ENCODE measurements at regions not wholly inside any gene's neighbourhood (a gene's known extent, or its start where the extent isn't known, plus 50 kb on each side); places are given as distances from the start of the nearest gene placed in this dataset.

DNA sequence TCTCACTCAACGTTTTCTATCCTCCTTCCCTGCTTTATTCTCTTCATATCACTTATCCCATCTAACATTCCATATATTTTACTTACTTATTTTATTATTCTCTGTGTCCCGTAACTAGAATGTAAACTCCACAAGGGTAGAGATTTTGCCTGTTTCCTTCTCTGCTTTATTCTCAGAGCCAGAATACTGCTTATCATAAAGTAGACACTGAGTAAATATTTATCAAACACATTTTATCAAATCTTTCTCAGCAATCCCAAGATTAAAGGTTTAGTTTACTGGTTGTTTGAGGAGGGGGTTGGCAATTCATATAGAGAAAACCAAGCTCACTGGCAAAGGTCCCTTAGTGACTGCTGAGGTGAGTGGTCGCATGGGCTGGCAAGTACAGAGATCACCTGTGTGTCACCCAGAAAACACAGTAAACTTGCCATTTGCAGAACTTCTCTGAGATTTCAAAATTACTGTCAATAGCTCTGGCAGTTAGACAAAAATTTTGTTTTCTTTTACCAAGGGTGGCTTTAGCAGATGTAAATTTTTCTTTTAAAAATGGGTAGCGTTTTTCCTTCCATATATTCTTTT lies 662.4 kb downstream of the UTRN start:
- Histone ChIP-seq H3K18ac (ENCODE audit: extremely low read depth, low read length) (no peak overlapping the region), H3K4ac (replicated peaks; ENCODE audit: insufficient read length, low read depth, low read length) (no peak overlapping the region), H3K4me3 (ENCODE audit: extremely low read depth in 1 of 4, insufficient read depth in 2 of 4, low read depth in 3 of 4, low read length in 4 of 4) (no peak overlapping the region), H2BK20ac (ENCODE audit: low read length) (no peak overlapping the region), H3K36me3 (ENCODE audit: control insufficient read depth in 2 of 4, insufficient read depth in 4 of 4, low read length in 3 of 4) (no peaks in the 10 kb centered on the region), H3K23ac (ENCODE audit: insufficient read length) (no peak overlapping the region), H3K56ac (replicated peaks; ENCODE audit: insufficient read length, low read depth, low read length) (no peak overlapping the region), H4K91ac (replicated peaks; ENCODE audit: insufficient read length, low read length) (no peak overlapping the region), H4K5ac (ENCODE audit: insufficient read length, low read depth, low read length) (no peak overlapping the region), H3K23me2 (ENCODE audit: low read depth, low read length) (no peaks in the 10 kb centered on the region), H3K9me3 (ENCODE audit: insufficient read depth in 2 of 2, low read depth in 1 of 2, low read length in 1 of 2) (no peaks in the 10 kb centered on the region), H3K27me3 (replicated peaks in 1 of 4; ENCODE audit: control insufficient read depth in 3 of 4, extremely low read depth in 1 of 4, insufficient read depth in 3 of 4, low read length in 3 of 4) (no peaks in the 10 kb centered on the region), H3K79me1 (ENCODE audit: low read depth, low read length) (no peaks in the 10 kb centered on the region), H2AK5ac (ENCODE audit: low read depth, low read length) (no peak overlapping the region), H2BK15ac (ENCODE audit: low read length) (no peak overlapping the region), H3K27ac (ENCODE audit: low read depth, low read length) (no peak overlapping the region), H4K8ac (ENCODE audit: extremely low read depth, insufficient read depth, low read length) (no peak overlapping the region), H2BK120ac (replicated peaks; ENCODE audit: low read depth, low read length) (no peak overlapping the region), H2BK12ac (ENCODE audit: low read depth, low read length) (no peak overlapping the region), H2BK5ac (ENCODE audit: low read depth, low read length) (no peak overlapping the region), H3K4me2 (ENCODE audit: insufficient read depth in 1 of 2, low read depth in 2 of 2, low read length in 2 of 2) (no peak overlapping the region), H3K14ac (ENCODE audit: insufficient read length) (no peak overlapping the region), H2AFZ (ENCODE audit: low read length) (no peak overlapping the region), H3K79me2 (ENCODE audit: control insufficient read depth in 1 of 2, insufficient read depth in 2 of 2, low read length in 2 of 2) (no peaks in the 10 kb centered on the region), H3K9ac (replicated peaks in 1 of 4; ENCODE audit: extremely low read depth in 1 of 4, low read depth in 3 of 4, low read length in 3 of 4) (no peak overlapping the region), H3K4me1 (replicated peaks in 1 of 4; ENCODE audit: control insufficient read depth in 3 of 4, insufficient read depth in 4 of 4, low read length in 3 of 4) (peaks cover 0 to 15% (median 7%) of the 10 kb centered on the region in 4 experiments; a peak in 5 of 7 replicates), H4K20me1 (replicated peaks in 1 of 2; ENCODE audit: control insufficient read depth in 1 of 2, insufficient read depth in 2 of 2, low read length in 2 of 2) (no peaks in the 10 kb centered on the region)
- no peak for DNase-seq (ENCODE audit: low read depth in 1 of 2, low spot score in 2 of 2)
- WGBS, 2 experiments (ENCODE audit: extremely low coverage in 1 of 2, insufficient coverage in 1 of 2, insufficient read length in 1 of 2, insufficient replicate concordance in 2 of 2, low coverage in 1 of 2, low lambda C conversion rate in 2 of 2, missing lambda C conversion rate in 1 of 2): 80 to 100% methylated on average over 1 to 4 of the region's 4 CpGs
- ChIA-PET POLR2A (ENCODE audit: partially characterized antibody) (no interaction called here), CTCF (ENCODE audit: partially characterized antibody) (interaction anchor here (1.1 kb wide), 1 partner anchor 209 kb away, joined by 3 read pairs; no protein-coding TSS in a partner anchor)
- no peak for FAIRE-seq
- TF ChIP-seq SP2 (IDR thresholded peaks at IDR 0.05; ENCODE audit: low read length) (no peak), RBBP5 (IDR thresholded peaks at IDR 0.05; ENCODE audit: borderline replicate concordance, low read depth, low read length) (no peak), GABPA (IDR thresholded peaks at IDR 0.05; ENCODE audit: borderline replicate concordance, insufficient read depth, low read length) (no peak), SP4 (IDR thresholded peaks at IDR 0.05; ENCODE audit: low read length) (no peak), CBX5 (IDR thresholded peaks at IDR 0.05; ENCODE audit: low read depth, low read length) (no peak), BRCA1 (IDR thresholded peaks at IDR 0.05; ENCODE audit: low read depth, low read length) (no peak), MAFK (IDR thresholded peaks at IDR 0.05; ENCODE audit: low read depth, low read length) (no peak), HDAC2 (IDR thresholded peaks at IDR 0.05; ENCODE audit: borderline replicate concordance in 1 of 2, low read depth in 2 of 2, low read length in 2 of 2) (no peak)
- TF ChIP-seq, protein P1, sequence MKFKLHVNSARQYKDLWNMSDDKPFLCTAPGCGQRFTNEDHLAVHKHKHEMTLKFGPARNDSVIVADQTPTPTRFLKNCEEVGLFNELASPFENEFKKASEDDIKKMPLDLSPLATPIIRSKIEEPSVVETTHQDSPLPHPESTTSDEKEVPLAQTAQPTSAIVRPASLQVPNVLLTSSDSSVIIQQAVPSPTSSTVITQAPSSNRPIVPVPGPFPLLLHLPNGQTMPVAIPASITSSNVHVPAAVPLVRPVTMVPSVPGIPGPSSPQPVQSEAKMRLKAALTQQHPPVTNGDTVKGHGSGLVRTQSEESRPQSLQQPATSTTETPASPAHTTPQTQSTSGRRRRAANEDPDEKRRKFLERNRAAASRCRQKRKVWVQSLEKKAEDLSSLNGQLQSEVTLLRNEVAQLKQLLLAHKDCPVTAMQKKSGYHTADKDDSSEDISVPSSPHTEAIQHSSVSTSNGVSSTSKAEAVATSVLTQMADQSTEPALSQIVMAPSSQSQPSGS (IDR thresholded peaks at IDR 0.05; ENCODE audit: low read length): no peak
- TF ChIP-seq, protein P2, sequence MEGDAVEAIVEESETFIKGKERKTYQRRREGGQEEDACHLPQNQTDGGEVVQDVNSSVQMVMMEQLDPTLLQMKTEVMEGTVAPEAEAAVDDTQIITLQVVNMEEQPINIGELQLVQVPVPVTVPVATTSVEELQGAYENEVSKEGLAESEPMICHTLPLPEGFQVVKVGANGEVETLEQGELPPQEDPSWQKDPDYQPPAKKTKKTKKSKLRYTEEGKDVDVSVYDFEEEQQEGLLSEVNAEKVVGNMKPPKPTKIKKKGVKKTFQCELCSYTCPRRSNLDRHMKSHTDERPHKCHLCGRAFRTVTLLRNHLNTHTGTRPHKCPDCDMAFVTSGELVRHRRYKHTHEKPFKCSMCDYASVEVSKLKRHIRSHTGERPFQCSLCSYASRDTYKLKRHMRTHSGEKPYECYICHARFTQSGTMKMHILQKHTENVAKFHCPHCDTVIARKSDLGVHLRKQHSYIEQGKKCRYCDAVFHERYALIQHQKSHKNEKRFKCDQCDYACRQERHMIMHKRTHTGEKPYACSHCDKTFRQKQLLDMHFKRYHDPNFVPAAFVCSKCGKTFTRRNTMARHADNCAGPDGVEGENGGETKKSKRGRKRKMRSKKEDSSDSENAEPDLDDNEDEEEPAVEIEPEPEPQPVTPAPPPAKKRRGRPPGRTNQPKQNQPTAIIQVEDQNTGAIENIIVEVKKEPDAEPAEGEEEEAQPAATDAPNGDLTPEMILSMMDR (IDR thresholded peaks at IDR 0.05; ENCODE audit: control extremely low read depth in 1 of 3, insufficient read depth in 1 of 3, low read depth in 1 of 3, low read length in 3 of 3): no peak

All from H1 (cell line).